A673 (cell line): ENCODE measurements at regions not wholly inside any gene's neighbourhood (a gene's known extent, or its start where the extent isn't known, plus 50 kb on each side); places are given as distances from the start of the nearest gene placed in this dataset.

Source experiments
- BruUV-seq: library from RNA; stranded (reverse); fragments of 400-500 nt; replicated peaks from 2 replicates; lab custom pipeline; 2021; lab: Mats Ljungman, UMichigan
- CTCF ChIA-PET: fragments of 300-600 bp; sonication (Branson Sonifier 250); formaldehyde crosslinking; loops from one replicate; lab custom pipeline; 2022; ENCODE audit warnings: antibody characterized with exemption; lab: Charles Lee
- POLR2A ChIA-PET: fragments of 300-600 bp; sonication (Branson Sonifier 250); formaldehyde crosslinking; loops from one replicate; lab custom pipeline; 2022; ENCODE audit warnings: antibody characterized with exemption; ENCODE audit not compliant: low non-redundant PET; lab: Charles Lee
- DNase-seq: peaks from one replicate; pipeline ENCODE4 v3.0.0-alpha.2; 2015; ENCODE audit warnings: low spot score
- H3K27ac ChIP-seq: fragments of 200-600 bp; sonication (generic); 2 replicates; pipeline ENCODE4 v1.5.1; 2016; ENCODE audit warnings: mixed run types, low read depth, mild to moderate bottlenecking, mixed read lengths, antibody characterized with exemption, low read length; ENCODE audit not compliant: poor library complexity, severe bottlenecking
- H3K27me3 ChIP-seq: fragments of 200-600 bp; sonication (generic); replicated peaks from 2 replicates; pipeline ENCODE4 v1.6.1; 2017; ENCODE audit warnings: mixed run types, low read depth, mild to moderate bottlenecking, mixed read lengths, antibody characterized with exemption, low read length; ENCODE audit not compliant: insufficient read depth, poor library complexity
- H3K36me3 ChIP-seq: fragments of 200-600 bp; sonication (generic); 2 replicates; pipeline ENCODE4 v1.6.1; 2016; ENCODE audit warnings: mixed run types, mild to moderate bottlenecking, mixed read lengths, antibody characterized with exemption, low read length; ENCODE audit not compliant: insufficient read depth, poor library complexity, severe bottlenecking
- H3K4me1 ChIP-seq: fragments of 200-600 bp; sonication (generic); 2 replicates; pipeline ENCODE4 v1.6.1; 2017; ENCODE audit warnings: mixed run types, mild to moderate bottlenecking, mixed read lengths, antibody characterized with exemption, low read length; ENCODE audit not compliant: insufficient read depth, poor library complexity, severe bottlenecking
- H3K4me3 ChIP-seq: fragments of 200-600 bp; sonication (generic); 2 replicates; pipeline ENCODE4 v1.5.1; 2016; ENCODE audit warnings: low read depth, mixed run types, mild to moderate bottlenecking, mixed read lengths, low read length; ENCODE audit not compliant: poor library complexity, severe bottlenecking
- H3K9me3 ChIP-seq: fragments of 200-600 bp; sonication (generic); 2 replicates; pipeline ENCODE4 v1.6.1; 2016; ENCODE audit warnings: mixed run types, low read depth, mild to moderate bottlenecking, mixed read lengths, antibody characterized with exemption, low read length; ENCODE audit not compliant: poor library complexity, severe bottlenecking
- CTCF ChIP-seq: fragments of 300-800, 200-600 bp; sonication (generic); conservative IDR thresholded peaks from 2 replicates; pipeline ENCODE4 v1.5.1; 2017; ENCODE audit warnings: low read depth, mild to moderate bottlenecking, antibody characterized with exemption, low read length, moderate library complexity, mixed read lengths
- EZH2 ChIP-seq: fragments of 200-600 bp; sonication (generic); IDR thresholded peaks from 2 replicates; pipeline ENCODE4 v1.6.1; 2017; ENCODE audit warnings: borderline replicate concordance, low read depth, mild to moderate bottlenecking, mixed read lengths, antibody characterized with exemption, low read length; ENCODE audit not compliant: poor library complexity, severe bottlenecking
- intact Hi-C: fragments of 100-400 bp; cut with micrococcal nuclease; formaldehyde crosslinking; loops from one replicate; pipeline ENCODE4 v1.10.0; 2022; ENCODE audit not compliant: unreplicated experiment

- intact Hi-C loops: no loop called here
- Histone ChIP-seq H3K36me3 (no peaks in the 10 kb centered on the region), H3K27ac (no peak overlapping the region), H3K4me3 (no peak overlapping the region), H3K4me1 (no peaks in the 10 kb centered on the region), H3K27me3 (no peaks in the 10 kb centered on the region), H3K9me3 (no peaks in the 10 kb centered on the region)
- CTCF ChIA-PET: no interaction called here
- TF ChIP-seq EZH2 (no peak), CTCF (no peak)
- POLR2A ChIA-PET: no interaction called here
- no peak for DNase-seq
- no TSS peak for BruUV-seq
Measured at GRCh38 chr18:37769826-37770225, 204.2 kb upstream of the CELF4 start.

DNA sequence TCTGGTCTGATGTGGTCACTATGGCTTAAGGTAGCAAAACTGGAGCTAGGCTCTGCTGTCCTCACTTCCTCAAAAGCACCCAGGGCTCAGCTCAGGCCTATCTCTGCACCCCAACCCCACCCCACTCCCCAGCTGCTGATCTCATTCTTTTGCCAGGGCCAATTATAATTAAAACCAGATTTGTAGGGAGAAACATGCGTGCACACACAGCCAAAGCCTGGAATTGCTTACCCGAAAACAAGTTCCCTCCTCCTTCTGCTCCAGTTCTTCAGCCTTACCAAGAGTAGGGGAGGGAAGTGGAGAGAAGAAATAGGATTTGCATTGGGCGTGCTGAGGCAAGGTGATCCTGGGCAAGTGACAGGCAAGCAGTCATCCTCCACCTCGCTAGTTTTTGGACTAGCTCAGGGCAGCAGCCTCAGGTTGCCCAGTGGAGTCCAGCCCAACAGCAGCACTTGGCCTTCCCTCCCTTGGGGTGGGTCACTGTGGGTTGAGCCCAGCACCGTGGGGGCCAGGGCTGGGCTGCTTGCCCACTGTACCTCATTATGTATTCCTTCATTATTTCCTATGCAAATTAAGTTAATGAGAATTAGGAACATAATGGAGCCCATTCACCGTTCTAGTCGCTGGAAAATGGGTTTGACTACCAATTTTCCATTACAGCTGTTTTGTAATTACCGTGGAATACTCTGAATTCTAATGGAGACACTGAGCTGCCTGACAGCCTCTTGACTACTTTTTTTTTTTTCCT, 199.1 kb upstream of the CELF4 start:
- CTCF ChIA-PET: no interaction called here
- intact Hi-C loops: no loop called here
- Histone ChIP-seq H3K36me3 (no peaks in the 10 kb centered on the region), H3K4me3 (no peak overlapping the region), H3K4me1 (no peaks in the 10 kb centered on the region), H3K27me3 (no peaks in the 10 kb centered on the region), H3K9me3 (no peaks in the 10 kb centered on the region), H3K27ac (no peak overlapping the region)
- POLR2A ChIA-PET: no interaction called here
- no peak for DNase-seq
- BruUV-seq: no TSS peak
- TF ChIP-seq EZH2 (no peak), CTCF (no peak)

- Histone ChIP-seq H3K4me3 (no peak overlapping the region), H3K36me3 (no peaks in the 10 kb centered on the region), H3K9me3 (no peaks in the 10 kb centered on the region), H3K27ac (no peak overlapping the region), H3K4me1 (no peaks in the 10 kb centered on the region), H3K27me3 (no peaks in the 10 kb centered on the region)
- ChIA-PET CTCF (no interaction called here), POLR2A (no interaction called here)
- no TSS peak for BruUV-seq
- DNase-seq: no peak
- TF ChIP-seq EZH2 (no peak), CTCF (no peak)
- intact Hi-C loops: no loop called here
Measured at GRCh38 chr18:37762076-37762621, 196.6 kb upstream of the CELF4 start.
